Keratinocyte (primary cell): ENCODE measurements at regions not wholly inside any gene's neighbourhood (a gene's known extent, or its start where the extent isn't known, plus 50 kb on each side); places are given as distances from the start of the nearest gene placed in this dataset.

Experiments used
- DNase-seq: peaks from one replicate; pipeline ENCODE4 v3.0.0-alpha.2; 2011; ENCODE audit warnings: low read depth, missing footprints, low spot score
- FAIRE-seq: peaks from 2 replicates; lab custom pipeline; 2011; peaks lifted over from hg19 to GRCh38; lab: Jason Lieb, UNC
- H2AFZ ChIP-seq: 2 replicates; pipeline ENCODE4 v1.6.0; 2012; ENCODE audit warnings: low read length, control low read depth, inconsistent platforms; ENCODE audit not compliant: control insufficient read depth
- H3K27ac ChIP-seq: 2 replicates; pipeline ENCODE4 v1.5.1; 2011; ENCODE audit warnings: low read length; ENCODE audit not compliant: control insufficient read depth, insufficient read depth
- H3K27me3 ChIP-seq: 3 replicates; pipeline ENCODE4 v1.6.0; 2011; ENCODE audit warnings: low read length; ENCODE audit not compliant: control insufficient read depth, insufficient read depth; ENCODE audit errors: extremely low read depth
- H3K36me3 ChIP-seq, 2 experiments: 2 replicates in 1 of 2; 3 replicates in 1 of 2; pipeline ENCODE4 v1.5.1; 2011; ENCODE audit warnings: low read length in 2 of 2, mild to moderate bottlenecking in 1 of 2; ENCODE audit not compliant: control insufficient read depth in 2 of 2, insufficient read depth in 2 of 2; ENCODE audit errors: extremely low read depth in 1 of 2
- H3K4me1 ChIP-seq: 3 replicates; pipeline ENCODE4 v1.5.1; 2011; ENCODE audit warnings: low read length; ENCODE audit not compliant: control insufficient read depth, insufficient read depth; ENCODE audit errors: extremely low read depth
- H3K4me2 ChIP-seq: 3 replicates; pipeline ENCODE4 v1.6.0; 2011; ENCODE audit warnings: low read depth, low read length; ENCODE audit not compliant: control insufficient read depth, insufficient read depth; ENCODE audit errors: extremely low read depth
- H3K4me3 ChIP-seq, 3 experiments: fragments of 200-600 bp in 1 of 3; sonication (generic) in 1 of 3; 2 replicates in 2 of 3; 3 replicates in 1 of 3; pipeline ENCODE4 v1.5.1; 2011 to 2016; ENCODE audit warnings: low read length in 3 of 3, mild to moderate bottlenecking in 3 of 3, control low read depth in 2 of 3, inconsistent platforms in 1 of 3, low read depth in 1 of 3, mixed read lengths in 1 of 3, mixed run types in 1 of 3, moderate library complexity in 1 of 3; ENCODE audit not compliant: control insufficient read depth in 2 of 3, insufficient read depth in 2 of 3; ENCODE audit errors: extremely low read depth in 1 of 3
- H3K79me2 ChIP-seq: 2 replicates; pipeline ENCODE4 v1.6.0; 2012; ENCODE audit warnings: low read length; ENCODE audit not compliant: control insufficient read depth, insufficient read depth
- H3K9ac ChIP-seq: 3 replicates; pipeline ENCODE4 v1.6.0; 2011; ENCODE audit warnings: low read length; ENCODE audit not compliant: control insufficient read depth, insufficient read depth; ENCODE audit errors: extremely low read depth
- H3K9me1 ChIP-seq: 3 replicates; pipeline ENCODE4 v1.6.0; 2011; ENCODE audit warnings: low read length; ENCODE audit not compliant: control insufficient read depth, insufficient read depth; ENCODE audit errors: extremely low read depth
- H3K9me3 ChIP-seq: 2 replicates; pipeline ENCODE4 v1.5.1; 2012; ENCODE audit warnings: low read depth, low read length; ENCODE audit not compliant: control insufficient read depth
- H4K20me1 ChIP-seq: 3 replicates; pipeline ENCODE4 v1.6.0; 2011; ENCODE audit warnings: low read length; ENCODE audit not compliant: control insufficient read depth, insufficient read depth; ENCODE audit errors: extremely low read depth
- EZH2 ChIP-seq: IDR thresholded peaks from one replicate; pipeline ENCODE4 v1.6.1; 2012; ENCODE audit warnings: inconsistent platforms, mild to moderate bottlenecking, low read length, moderate library complexity
- dilution Hi-C: fragments of 300-500 bp; cut with MboI; formaldehyde crosslinking; loops from one replicate; pipeline ENCODE4 v1.7.0; 2020; ENCODE audit warnings: low sequenced_read_pairs; ENCODE audit not compliant: extremely low pct_ligation_motif_present
- TF ChIP-seq, protein P1 (sequence below), 3 experiments: IDR thresholded peaks in 1 of 3; conservative IDR thresholded peaks in 1 of 3; optimal IDR thresholded peaks in 1 of 3; 2 replicates in 2 of 3; 3 replicates in 1 of 3; pipeline versions ENCODE3 to v1.5.1; 2011; ENCODE audit warnings: low read length in 3 of 3, mild to moderate bottlenecking in 3 of 3, moderate library complexity in 2 of 3, control low read depth in 1 of 3, inconsistent platforms in 1 of 3; ENCODE audit not compliant: insufficient read depth in 2 of 3; ENCODE audit errors: extremely low read depth in 1 of 3

- no peak for DNase-seq
- no peak overlapping the region for H3K27ac ChIP-seq
- dilution Hi-C loops = loop anchor here (25.0 kb wide), 1 partner anchor 126 kb away; no protein-coding TSS in a partner anchor
- no peaks in the 10 kb centered on the region for H3K36me3 ChIP-seq
- H3K27me3 ChIP-seq = peaks cover 6% of the 10 kb centered on the region
- FAIRE-seq = no peak
- H3K9me1 ChIP-seq = no peaks in the 10 kb centered on the region
- no peaks in the 10 kb centered on the region for H3K9me3 ChIP-seq
- no peak overlapping the region for H3K4me3 ChIP-seq
- H3K4me2 ChIP-seq = no peak overlapping the region
- H3K4me1 ChIP-seq = no peaks in the 10 kb centered on the region
- TF ChIP-seq, protein P1, sequence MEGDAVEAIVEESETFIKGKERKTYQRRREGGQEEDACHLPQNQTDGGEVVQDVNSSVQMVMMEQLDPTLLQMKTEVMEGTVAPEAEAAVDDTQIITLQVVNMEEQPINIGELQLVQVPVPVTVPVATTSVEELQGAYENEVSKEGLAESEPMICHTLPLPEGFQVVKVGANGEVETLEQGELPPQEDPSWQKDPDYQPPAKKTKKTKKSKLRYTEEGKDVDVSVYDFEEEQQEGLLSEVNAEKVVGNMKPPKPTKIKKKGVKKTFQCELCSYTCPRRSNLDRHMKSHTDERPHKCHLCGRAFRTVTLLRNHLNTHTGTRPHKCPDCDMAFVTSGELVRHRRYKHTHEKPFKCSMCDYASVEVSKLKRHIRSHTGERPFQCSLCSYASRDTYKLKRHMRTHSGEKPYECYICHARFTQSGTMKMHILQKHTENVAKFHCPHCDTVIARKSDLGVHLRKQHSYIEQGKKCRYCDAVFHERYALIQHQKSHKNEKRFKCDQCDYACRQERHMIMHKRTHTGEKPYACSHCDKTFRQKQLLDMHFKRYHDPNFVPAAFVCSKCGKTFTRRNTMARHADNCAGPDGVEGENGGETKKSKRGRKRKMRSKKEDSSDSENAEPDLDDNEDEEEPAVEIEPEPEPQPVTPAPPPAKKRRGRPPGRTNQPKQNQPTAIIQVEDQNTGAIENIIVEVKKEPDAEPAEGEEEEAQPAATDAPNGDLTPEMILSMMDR (optimal IDR thresholded peaks at IDR 0.05 in 1 of 3, IDR thresholded peaks at IDR 0.05 in 1 of 3, conservative IDR thresholded peaks at IDR 0.05 in 1 of 3; ENCODE audit: extremely low read depth in 1 of 3, insufficient read depth in 2 of 3, low read length in 3 of 3) = no peak
- no peak for TF ChIP-seq EZH2
- H3K9ac ChIP-seq = no peak overlapping the region
- H3K79me2 ChIP-seq = no peaks in the 10 kb centered on the region
- no peak overlapping the region for H2AFZ ChIP-seq
- no peaks in the 10 kb centered on the region for H4K20me1 ChIP-seq
These were observed 78.5 kb upstream of the LANCL2 start for GRCh38 chr7:55286666-55287065.

- dilution Hi-C loops = loop anchor here (25.0 kb wide), 1 partner anchor 124 kb away; no protein-coding TSS in a partner anchor
- H4K20me1 ChIP-seq = no peaks in the 10 kb centered on the region
- no peaks in the 10 kb centered on the region for H3K9me3 ChIP-seq
- H3K4me3 ChIP-seq = no peak overlapping the region
- FAIRE-seq (no peak), DNase-seq (no peak)
- no peak overlapping the region for H3K9ac ChIP-seq
- peaks cover 6% of the 10 kb centered on the region for H3K27me3 ChIP-seq
- H3K27ac ChIP-seq = no peak overlapping the region
- H3K79me2 ChIP-seq = no peaks in the 10 kb centered on the region
- no peaks in the 10 kb centered on the region for H3K36me3 ChIP-seq
- no peak overlapping the region for H3K4me2 ChIP-seq
- no peaks in the 10 kb centered on the region for H3K4me1 ChIP-seq
- no peak for TF ChIP-seq EZH2
- TF ChIP-seq, protein P1 (optimal IDR thresholded peaks at IDR 0.05 in 1 of 3, IDR thresholded peaks at IDR 0.05 in 1 of 3, conservative IDR thresholded peaks at IDR 0.05 in 1 of 3; ENCODE audit: extremely low read depth in 1 of 3, insufficient read depth in 2 of 3, low read length in 3 of 3) = no peak
- no peaks in the 10 kb centered on the region for H3K9me1 ChIP-seq
- no peak overlapping the region for H2AFZ ChIP-seq
These were observed 76.9 kb upstream of the LANCL2 start for GRCh38 chr7:55288070-55288824.
